ENCODE measurements at regions not wholly inside any gene's neighbourhood (a gene's known extent, or its start where the extent isn't known, plus 50 kb on each side); places are given as distances from the start of the nearest gene placed in this dataset.

GRCh38 chr12:126248871-126249403, 1183.7 kb downstream of the AACS start:
- no peak for DNase-seq (ENCODE audit: low read depth)

GRCh38 chr12:126258190-126258589, 1193.0 kb downstream of the AACS start:
- DNase-seq (ENCODE audit: low read depth), result no peak
- no peak overlapping the region for H3K4me3 ChIP-seq (ENCODE audit: control insufficient read depth, low read depth, low read length)
- TF ChIP-seq CTCF (IDR thresholded peaks at IDR 0.05; ENCODE audit: control insufficient read depth, insufficient read depth, low read depth, low read length, missing control alignments), result no peak

More at GRCh38 chr12:126248871-126249403, 1183.7 kb downstream of the AACS start:
- H3K4me3 ChIP-seq (ENCODE audit: control insufficient read depth, low read depth, low read length), result no peak overlapping the region
- TF ChIP-seq CTCF (IDR thresholded peaks at IDR 0.05; ENCODE audit: control insufficient read depth, insufficient read depth, low read depth, low read length, missing control alignments), result no peak

- no peak overlapping the region for H3K4me3 ChIP-seq (ENCODE audit: control insufficient read depth, low read depth, low read length)
- no peak for DNase-seq (ENCODE audit: low read depth)
- no peak for TF ChIP-seq CTCF (IDR thresholded peaks at IDR 0.05; ENCODE audit: control insufficient read depth, insufficient read depth, low read depth, low read length, missing control alignments)
Measured at GRCh38 chr12:126262829-126263228, 1197.6 kb downstream of the AACS start.

GRCh38 chr12:126268222-126268621, 1203.0 kb downstream of the AACS start:
- H3K4me3 ChIP-seq (ENCODE audit: control insufficient read depth, low read depth, low read length), result no peak overlapping the region
- no peak for DNase-seq (ENCODE audit: low read depth)
- TF ChIP-seq CTCF (IDR thresholded peaks at IDR 0.05; ENCODE audit: control insufficient read depth, insufficient read depth, low read depth, low read length, missing control alignments), result no peak

- DNase-seq (ENCODE audit: low read depth), result no peak
- no peak overlapping the region for H3K4me3 ChIP-seq (ENCODE audit: control insufficient read depth, low read depth, low read length)
- TF ChIP-seq CTCF (IDR thresholded peaks at IDR 0.05; ENCODE audit: control insufficient read depth, insufficient read depth, low read depth, low read length, missing control alignments), result no peak
Measured at GRCh38 chr12:126271159-126271558, 1205.9 kb downstream of the AACS start.

GRCh38 chr12:126282691-126283090, 1217.5 kb downstream of the AACS start:
- no peak for DNase-seq (ENCODE audit: low read depth)
- no peak overlapping the region for H3K4me3 ChIP-seq (ENCODE audit: control insufficient read depth, low read depth, low read length)
- TF ChIP-seq CTCF (IDR thresholded peaks at IDR 0.05; ENCODE audit: control insufficient read depth, insufficient read depth, low read depth, low read length, missing control alignments), result no peak

- no peak for DNase-seq (ENCODE audit: low read depth)
- no peak for TF ChIP-seq CTCF (IDR thresholded peaks at IDR 0.05; ENCODE audit: control insufficient read depth, insufficient read depth, low read depth, low read length, missing control alignments)
- H3K4me3 ChIP-seq (ENCODE audit: control insufficient read depth, low read depth, low read length), result no peak overlapping the region
Measured at GRCh38 chr12:126286203-126286602, 1221.0 kb downstream of the AACS start.
